ENCODE measurements at regions not wholly inside any gene's neighbourhood (a gene's known extent, or its start where the extent isn't known, plus 50 kb on each side); places are given as distances from the start of the nearest gene placed in this dataset.

- TF ChIP-seq JARID2 (CRISPR knock-in tag; IDR thresholded peaks at IDR 0.05; ENCODE audit: insufficient replicate concordance) (no peak), TAF15 (IDR thresholded peaks at IDR 0.05; ENCODE audit: low read depth, low read length, poor library complexity, severe bottlenecking) (no peak), PATZ1 (CRISPR knock-in tag; IDR thresholded peaks at IDR 0.05) (no peak), SMC3 (IDR thresholded peaks at IDR 0.05; ENCODE audit: low read length) (no peak), SOX6 (IDR thresholded peaks at IDR 0.05) (no peak), SOX6 (CRISPR knock-in tag; IDR thresholded peaks at IDR 0.05) (no peak), TAF1 (CRISPR knock-in tag; IDR thresholded peaks at IDR 0.05) (no peak), EZH2 (conservative IDR thresholded peaks at IDR 0.05; ENCODE audit: low read depth, low read length) (no peak), CENPBD1 (CRISPR knock-in tag; IDR thresholded peaks at IDR 0.05; ENCODE audit: borderline replicate concordance, low read depth) (no peak), ZNF558 (CRISPR knock-in tag; IDR thresholded peaks at IDR 0.05; ENCODE audit: borderline replicate concordance) (no peak)
Observed at GRCh38 chr11:116117331-116118137, 613.3 kb upstream of the CADM1 start.

Measured in HepG2 (cell line).